DOHH2 (cell line): ENCODE measurements at regions not wholly inside any gene's neighbourhood (a gene's known extent, or its start where the extent isn't known, plus 50 kb on each side); places are given as distances from the start of the nearest gene placed in this dataset.
"Not testable (repeated sequence)": the region's sequence is repeated elsewhere in the genome, so short reads cannot be mapped to it uniquely, and the experiment has no call there.

Source experiments
- CTCF ChIP-seq: fragments of 200-600 bp; sonication (generic); IDR thresholded peaks from one replicate; pipeline ENCODE4 v1.5.1; 2014; ENCODE audit warnings: antibody characterized with exemption, mild to moderate bottlenecking, low read depth, low read length; ENCODE audit not compliant: poor library complexity, severe bottlenecking
- EZH2phosphoT487 ChIP-seq: fragments of 200-600 bp; sonication (generic); IDR thresholded peaks from 2 replicates; pipeline ENCODE4 v1.6.1; 2017; ENCODE audit warnings: borderline replicate concordance, mild to moderate bottlenecking, antibody characterized with exemption, low read length, moderate library complexity, mixed read lengths

DNA sequence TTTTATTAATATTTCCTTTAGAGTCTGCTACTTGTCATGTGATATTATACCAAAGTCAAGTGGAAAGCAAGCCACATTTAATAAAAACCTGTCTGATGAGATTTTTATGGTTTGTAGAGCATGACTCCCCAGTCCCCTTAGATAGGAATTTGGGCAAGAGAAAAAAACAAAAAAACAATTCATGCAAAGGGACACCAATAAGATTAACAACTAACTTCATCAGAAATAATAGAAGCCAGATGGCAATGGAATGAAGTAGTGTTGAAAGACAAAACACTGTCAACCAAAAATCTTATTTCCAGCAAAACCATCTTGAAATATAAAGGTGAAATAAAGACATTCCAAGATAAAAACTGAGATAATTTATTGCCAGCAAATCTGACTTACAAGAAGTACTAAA lies 228.8 kb upstream of the SGCG start:
- not testable (repeated sequence) for TF ChIP-seq CTCF, EZH2phosphoT487
